ENCODE measurements at regions not wholly inside any gene's neighbourhood (a gene's known extent, or its start where the extent isn't known, plus 50 kb on each side); places are given as distances from the start of the nearest gene placed in this dataset.

DNA sequence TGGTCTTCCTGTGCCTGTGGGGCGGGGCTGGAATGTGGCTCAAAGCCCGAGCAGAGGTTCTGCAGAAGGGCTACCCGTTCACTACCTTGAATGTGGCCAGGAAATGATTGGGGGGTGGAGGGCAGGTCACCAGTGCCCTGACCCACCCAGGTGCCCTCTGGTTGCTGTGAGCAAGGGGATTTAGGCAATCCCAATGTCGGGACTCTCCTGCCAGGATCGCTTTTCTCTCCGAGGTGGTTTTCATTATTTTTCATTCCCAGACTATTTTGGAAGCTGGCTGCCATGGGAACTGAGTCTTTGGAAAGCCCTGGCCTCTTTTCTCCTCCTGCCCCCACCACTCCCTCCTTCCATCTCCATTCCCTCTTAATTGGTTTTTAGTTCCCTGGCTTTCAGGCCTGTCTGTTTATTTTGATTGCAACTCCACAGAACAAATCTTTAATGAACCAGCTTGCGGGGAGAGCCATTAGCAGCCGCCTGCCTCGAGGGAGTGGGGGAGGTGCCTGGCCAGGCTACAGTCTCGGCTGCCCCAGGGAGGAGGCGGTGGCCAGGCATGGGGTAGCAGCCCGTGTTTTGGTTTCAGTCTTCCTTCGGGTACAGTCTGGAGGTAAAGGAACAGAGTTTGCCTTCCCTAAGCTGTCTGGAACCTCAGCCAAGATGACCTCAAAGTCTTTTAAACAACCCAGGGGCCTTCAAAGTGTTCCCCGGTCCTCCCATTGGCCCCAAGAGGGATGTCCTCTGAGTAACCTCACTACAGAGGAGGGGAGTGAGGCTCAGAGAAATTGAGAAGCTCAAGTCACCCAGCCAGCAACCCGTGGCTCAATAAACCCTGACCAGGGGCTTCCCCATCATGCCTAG is 114.4 kb upstream of the HAAO start:
- DNase-seq (ENCODE audit: low spot score), result peak; percentile 87
- Histone ChIP-seq H3K4me3 (peak overlapping the region; percentile 47), H3K27ac (peak overlapping the region; percentile 60 to 91)
- TF ChIP-seq, protein P1, sequence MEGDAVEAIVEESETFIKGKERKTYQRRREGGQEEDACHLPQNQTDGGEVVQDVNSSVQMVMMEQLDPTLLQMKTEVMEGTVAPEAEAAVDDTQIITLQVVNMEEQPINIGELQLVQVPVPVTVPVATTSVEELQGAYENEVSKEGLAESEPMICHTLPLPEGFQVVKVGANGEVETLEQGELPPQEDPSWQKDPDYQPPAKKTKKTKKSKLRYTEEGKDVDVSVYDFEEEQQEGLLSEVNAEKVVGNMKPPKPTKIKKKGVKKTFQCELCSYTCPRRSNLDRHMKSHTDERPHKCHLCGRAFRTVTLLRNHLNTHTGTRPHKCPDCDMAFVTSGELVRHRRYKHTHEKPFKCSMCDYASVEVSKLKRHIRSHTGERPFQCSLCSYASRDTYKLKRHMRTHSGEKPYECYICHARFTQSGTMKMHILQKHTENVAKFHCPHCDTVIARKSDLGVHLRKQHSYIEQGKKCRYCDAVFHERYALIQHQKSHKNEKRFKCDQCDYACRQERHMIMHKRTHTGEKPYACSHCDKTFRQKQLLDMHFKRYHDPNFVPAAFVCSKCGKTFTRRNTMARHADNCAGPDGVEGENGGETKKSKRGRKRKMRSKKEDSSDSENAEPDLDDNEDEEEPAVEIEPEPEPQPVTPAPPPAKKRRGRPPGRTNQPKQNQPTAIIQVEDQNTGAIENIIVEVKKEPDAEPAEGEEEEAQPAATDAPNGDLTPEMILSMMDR (IDR thresholded peaks at IDR 0.05), result no peak

DNA sequence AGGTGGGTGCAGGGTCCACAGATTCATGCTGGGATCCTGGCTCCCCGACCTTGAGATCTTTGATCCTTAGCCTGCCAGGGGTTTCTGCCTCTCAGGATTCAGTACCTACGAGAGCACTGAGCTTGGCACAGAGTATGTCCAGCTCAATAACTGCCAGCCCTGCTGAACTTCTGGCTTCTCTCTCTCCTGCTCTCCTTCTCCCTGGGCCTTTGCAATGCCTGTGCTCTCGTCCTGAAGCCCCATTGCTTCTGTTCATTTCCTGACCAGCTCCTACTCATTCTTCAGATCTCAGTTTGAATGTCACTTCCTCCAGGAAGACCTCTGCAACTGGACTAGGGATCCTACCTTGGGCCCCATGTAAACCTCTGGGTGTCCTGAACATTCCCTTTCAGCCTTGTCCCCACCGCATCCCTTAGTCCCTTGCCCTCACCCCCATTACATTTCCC is 113.8 kb upstream of the HAAO start:
- Histone ChIP-seq H3K27ac (peak overlapping the region; percentile 60 to 91), H3K4me3 (peak overlapping the region; percentile 47)
- TF ChIP-seq, protein P1 (IDR thresholded peaks at IDR 0.05), result no peak
- DNase-seq (ENCODE audit: low spot score), result no peak

- peak; percentile 74 for DNase-seq (ENCODE audit: low spot score)
- Histone ChIP-seq H3K27ac (peak overlapping the region; percentile 60 to 91), H3K4me3 (no peak overlapping the region)
- TF ChIP-seq, protein P1 (IDR thresholded peaks at IDR 0.05), result no peak
These were observed 113.1 kb upstream of the HAAO start for GRCh38 chr2:42905341-42906110.

GRCh38 chr2:42904576-42904876 is 112.1 kb upstream of the HAAO start:
- H3K4me3 ChIP-seq, result no peak overlapping the region
- no peak for DNase-seq (ENCODE audit: low spot score)
- peak overlapping the region in 1 of 2 donors; percentile 44 for H3K27ac ChIP-seq
- TF ChIP-seq, protein P1 (IDR thresholded peaks at IDR 0.05), result no peak

- peak overlapping the region in 1 of 2 donors; percentile 44 for H3K27ac ChIP-seq
- H3K4me3 ChIP-seq, result no peak overlapping the region
- peak; percentile 70 for DNase-seq (ENCODE audit: low spot score)
- TF ChIP-seq, protein P1 (IDR thresholded peaks at IDR 0.05), result no peak
These were observed 111.6 kb upstream of the HAAO start for GRCh38 chr2:42903821-42904575.

GRCh38 chr2:42902939-42903709 is 110.7 kb upstream of the HAAO start:
- Histone ChIP-seq H3K27ac (peak overlapping the region in 1 of 2 donors; percentile 44), H3K4me3 (no peak overlapping the region)
- DNase-seq (ENCODE audit: low spot score), result peak; percentile 59
- TF ChIP-seq, protein P1 (IDR thresholded peaks at IDR 0.05), result no peak

Measured in coronary artery (tissue), 2 donors.